Lower lobe of right lung (tissue), 2 donors: ENCODE measurements at regions not wholly inside any gene's neighbourhood (a gene's known extent, or its start where the extent isn't known, plus 50 kb on each side); places are given as distances from the start of the nearest gene placed in this dataset.

Experiments used
- ATAC-seq, 2 donors: fragments of 200-7000 bp; cut with Tn5 transposase; one replicate each; pipeline ENCODE4 v1.9.1; 2020 to 2022; ENCODE audit warnings: mild to moderate bottlenecking in 2 of 2, moderate library complexity in 2 of 2
- DNase-seq: peaks from one replicate; pipeline ENCODE4 v3.0.0-alpha.2; 2020
- H3K27ac ChIP-seq: fragments of 200-600 bp; one replicate; pipeline ENCODE4 v1.8.0; 2022
- H3K27me3 ChIP-seq: fragments of 200-600 bp; one replicate; pipeline ENCODE4 v1.8.0; 2022; ENCODE audit warnings: low read depth
- H3K36me3 ChIP-seq: fragments of 200-600 bp; one replicate; pipeline ENCODE4 v1.8.0; 2022; ENCODE audit warnings: mild to moderate bottlenecking
- H3K4me1 ChIP-seq: fragments of 200-600 bp; one replicate; pipeline ENCODE4 v1.8.0; 2022
- H3K4me3 ChIP-seq: fragments of 200-600 bp; one replicate; pipeline ENCODE4 v1.8.0; 2022; ENCODE audit warnings: mild to moderate bottlenecking
- H3K9me3 ChIP-seq: fragments of 200-600 bp; one replicate; pipeline ENCODE4 v1.8.0; 2022
- CTCF ChIP-seq: fragments of 200-600 bp; IDR thresholded peaks from one replicate; pipeline ENCODE4 v1.8.0; 2022; ENCODE audit warnings: antibody characterized with exemption, mild to moderate bottlenecking
- intact Hi-C: fragments of 100-400 bp; cut with DNase I; formaldehyde crosslinking; loops from one replicate; pipeline ENCODE4 v1.11.0; 2022
- donor health status: DM: no; HTN: yes; CAD: no; lungs with severe emphysema.

GRCh38 chr14:85813040-85813439 lies 283.1 kb downstream of the FLRT2 start:
- Histone ChIP-seq H3K9me3 (no peaks in the 10 kb centered on the region), H3K27me3 (no peaks in the 10 kb centered on the region), H3K4me3 (no peak overlapping the region), H3K36me3 (no peaks in the 10 kb centered on the region), H3K4me1 (no peaks in the 10 kb centered on the region), H3K27ac (no peak overlapping the region)
- no peak for DNase-seq
- ATAC-seq = no peak
- intact Hi-C loops = no loop called here
- TF ChIP-seq CTCF = no peak

- ATAC-seq = peak in 1 of 2 donors; percentile 68
- intact Hi-C loops = no loop called here
Observed at GRCh38 chr14:85811340-85811739, 281.4 kb downstream of the FLRT2 start.

GRCh38 chr14:85799668-85800067 lies 269.7 kb downstream of the FLRT2 start:
- Histone ChIP-seq H3K27me3 (no peaks in the 10 kb centered on the region), H3K36me3 (no peaks in the 10 kb centered on the region), H3K4me3 (no peak overlapping the region), H3K4me1 (no peaks in the 10 kb centered on the region), H3K27ac (no peak overlapping the region), H3K9me3 (no peaks in the 10 kb centered on the region)
- TF ChIP-seq CTCF = no peak
- ATAC-seq = no peak
- intact Hi-C loops = no loop called here
- DNase-seq = no peak

More at GRCh38 chr14:85811340-85811739, 281.4 kb downstream of the FLRT2 start:
- DNase-seq = no peak
- Histone ChIP-seq H3K27me3 (no peaks in the 10 kb centered on the region), H3K4me3 (no peak overlapping the region), H3K36me3 (no peaks in the 10 kb centered on the region), H3K4me1 (no peaks in the 10 kb centered on the region), H3K9me3 (no peaks in the 10 kb centered on the region), H3K27ac (no peak overlapping the region)
- TF ChIP-seq CTCF = no peak

GRCh38 chr14:85798856-85799255 lies 268.9 kb downstream of the FLRT2 start:
- no peaks in the 10 kb centered on the region for H3K9me3 ChIP-seq

GRCh38 chr14:85793533-85793932 lies 263.6 kb downstream of the FLRT2 start:
- no peaks in the 10 kb centered on the region for H3K9me3 ChIP-seq
- no peak for TF ChIP-seq CTCF
- no peak overlapping the region for H3K4me3 ChIP-seq
- DNase-seq (no peak), ATAC-seq (no peak)
- H3K27me3 ChIP-seq = no peaks in the 10 kb centered on the region
- intact Hi-C loops = no loop called here
- H3K27ac ChIP-seq = no peak overlapping the region
- H3K36me3 ChIP-seq = no peaks in the 10 kb centered on the region
- H3K4me1 ChIP-seq = no peaks in the 10 kb centered on the region

More at GRCh38 chr14:85798856-85799255, 268.9 kb downstream of the FLRT2 start:
- no peaks in the 10 kb centered on the region for H3K27me3 ChIP-seq
- H3K4me1 ChIP-seq = no peaks in the 10 kb centered on the region
- DNase-seq (no peak), ATAC-seq (no peak)
- H3K36me3 ChIP-seq = no peaks in the 10 kb centered on the region
- H3K27ac ChIP-seq = no peak overlapping the region
- no peak for TF ChIP-seq CTCF
- H3K4me3 ChIP-seq = no peak overlapping the region
- intact Hi-C loops = no loop called here

- H3K9me3 ChIP-seq = no peaks in the 10 kb centered on the region
- DNase-seq (no peak), ATAC-seq (no peak)
- H3K36me3 ChIP-seq = no peaks in the 10 kb centered on the region
- no peaks in the 10 kb centered on the region for H3K27me3 ChIP-seq
- intact Hi-C loops = no loop called here
- no peak overlapping the region for H3K4me3 ChIP-seq
- no peaks in the 10 kb centered on the region for H3K4me1 ChIP-seq
- no peak for TF ChIP-seq CTCF
- H3K27ac ChIP-seq = no peak overlapping the region
Observed at GRCh38 chr14:85789506-85789905, 259.6 kb downstream of the FLRT2 start.
